ENCODE measurements at regions not wholly inside any gene's neighbourhood (a gene's known extent, or its start where the extent isn't known, plus 50 kb on each side); places are given as distances from the start of the nearest gene placed in this dataset.

GRCh38 chr2:18479947-18480369 lies 80.5 kb downstream of the RDH14 start:
- TF ChIP-seq CTCF (IDR thresholded peaks at IDR 0.05), result no peak
- TF ChIP-seq EZH2 (IDR thresholded peaks at IDR 0.05; ENCODE audit: borderline replicate concordance, insufficient read depth, low read depth, low read length, poor library complexity, severe bottlenecking), result no peak

Data from B cell (primary cell).